Kidney (tissue), 13 donors: ENCODE measurements at regions not wholly inside any gene's neighbourhood (a gene's known extent, or its start where the extent isn't known, plus 50 kb on each side); places are given as distances from the start of the nearest gene placed in this dataset.

ENCODE experiments used
- DNase-seq, 5 donors: peaks; one replicate each; pipeline ENCODE4 v3.0.0-alpha.2; 2013 to 2020
- FAIRE-seq: peaks from 2 replicates; lab custom pipeline; 2012; peaks lifted over from hg19 to GRCh38; lab: Jason Lieb, UNC
- H3K27ac ChIP-seq, 2 donors: one replicate each; pipeline ENCODE4 v1.7.0; 2013; ENCODE audit warnings: low read depth in 2 of 2, low read length in 2 of 2, inconsistent platforms in 1 of 2
- H3K27me3 ChIP-seq: one replicate; pipeline ENCODE4 v1.7.1; 2013; ENCODE audit warnings: low read length, inconsistent platforms; ENCODE audit not compliant: control insufficient read depth, insufficient read depth
- H3K36me3 ChIP-seq, 3 donors: one replicate each; pipeline versions ENCODE4 v1.7.0 to v1.7.1; 2013; ENCODE audit warnings: low read length in 3 of 3, control low read depth in 1 of 3, inconsistent platforms in 1 of 3; ENCODE audit not compliant: insufficient read depth in 3 of 3, control insufficient read depth in 2 of 3
- H3K4me1 ChIP-seq, 3 donors: one replicate each; pipeline versions ENCODE4 v1.7.0 to v1.7.1; 2013; ENCODE audit warnings: low read length in 3 of 3, inconsistent platforms in 1 of 3, low read depth in 1 of 3; ENCODE audit not compliant: control insufficient read depth in 2 of 3, insufficient read depth in 2 of 3
- H3K4me3 ChIP-seq, 3 donors: one replicate each; pipeline versions ENCODE4 v1.7.0 to v1.8.1; 2013; ENCODE audit warnings: low read length in 3 of 3, control low read depth in 1 of 3, inconsistent platforms in 1 of 3
- H3K9ac ChIP-seq, 3 donors: one replicate each; pipeline versions ENCODE4 v1.7.0 to v1.7.1; 2013; ENCODE audit warnings: low read length in 3 of 3, control low read depth in 1 of 3, inconsistent platforms in 1 of 3
- H3K9me3 ChIP-seq, 3 donors: one replicate each; pipeline versions ENCODE4 v1.7.0 to v1.7.1; 2013; ENCODE audit warnings: low read length in 3 of 3, control low read depth in 1 of 3, inconsistent platforms in 1 of 3; ENCODE audit not compliant: control insufficient read depth in 2 of 3, insufficient read depth in 1 of 3
- CTCF ChIP-seq: IDR thresholded peaks from 3 replicates; pipeline ENCODE4 v1.5.1; 2012; ENCODE audit warnings: mild to moderate bottlenecking, moderate library complexity, borderline replicate concordance; ENCODE audit not compliant: insufficient read depth; ENCODE audit errors: extremely low read depth
- intact Hi-C: fragments of 100-400 bp; cut with DNase I; formaldehyde crosslinking; loops from one replicate; pipeline ENCODE4 v1.11.1; 2022
- donor health status: control.
- donor health status: control.
- donor health status: control.
- donor health status: control.
- donor health status: control.
- donor health status: DM: yes; HTN: yes; CAD: no.
- donor health status: Normal renal cell carcinoma (clear cell type).

DNA sequence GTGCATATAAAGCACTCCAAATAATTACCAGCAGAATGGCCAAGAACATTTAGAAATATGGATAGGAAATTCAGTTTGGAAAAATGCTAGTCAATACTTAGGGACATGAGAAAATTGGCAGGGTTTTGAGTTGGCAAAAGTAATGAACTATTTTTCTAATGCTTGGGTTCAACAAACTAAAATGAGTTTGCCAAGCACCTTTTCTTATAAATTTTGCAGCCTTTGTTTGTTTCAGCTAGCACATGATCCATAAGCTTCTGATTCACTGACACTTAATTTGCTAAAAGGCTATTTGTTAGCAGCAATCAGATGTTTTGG, 324.8 kb downstream of the QKI start:
- no peak for FAIRE-seq
- DNase-seq, result no peak
- H3K36me3 ChIP-seq, result no peaks in the 10 kb centered on the region
- no peak overlapping the region for H3K27ac ChIP-seq
- H3K9ac ChIP-seq, result no peak overlapping the region
- TF ChIP-seq CTCF, result no peak
- no peak overlapping the region for H3K4me3 ChIP-seq
- intact Hi-C loops, result no loop called here
- no peaks in the 10 kb centered on the region for H3K9me3 ChIP-seq
- no peaks in the 10 kb centered on the region for H3K4me1 ChIP-seq
- no peaks in the 10 kb centered on the region for H3K27me3 ChIP-seq

- intact Hi-C loops, result no loop called here
- Histone ChIP-seq H3K36me3 (no peaks in the 10 kb centered on the region), H3K27ac (no peak overlapping the region), H3K9me3 (no peaks in the 10 kb centered on the region), H3K27me3 (no peaks in the 10 kb centered on the region), H3K4me1 (no peaks in the 10 kb centered on the region), H3K4me3 (no peak overlapping the region), H3K9ac (no peak overlapping the region)
- DNase-seq, result no peak
- TF ChIP-seq CTCF, result no peak
- FAIRE-seq, result no peak
These were observed 324.3 kb downstream of the QKI start for GRCh38 chr6:163738725-163739407.

GRCh38 chr6:163738304-163738703, 323.8 kb downstream of the QKI start:
- Histone ChIP-seq H3K27ac (no peak overlapping the region), H3K4me3 (no peak overlapping the region), H3K9ac (no peak overlapping the region), H3K27me3 (no peaks in the 10 kb centered on the region), H3K4me1 (no peaks in the 10 kb centered on the region), H3K9me3 (no peaks in the 10 kb centered on the region), H3K36me3 (no peaks in the 10 kb centered on the region)
- intact Hi-C loops, result no loop called here
- no peak for TF ChIP-seq CTCF
- DNase-seq (no peak), FAIRE-seq (no peak)

DNA sequence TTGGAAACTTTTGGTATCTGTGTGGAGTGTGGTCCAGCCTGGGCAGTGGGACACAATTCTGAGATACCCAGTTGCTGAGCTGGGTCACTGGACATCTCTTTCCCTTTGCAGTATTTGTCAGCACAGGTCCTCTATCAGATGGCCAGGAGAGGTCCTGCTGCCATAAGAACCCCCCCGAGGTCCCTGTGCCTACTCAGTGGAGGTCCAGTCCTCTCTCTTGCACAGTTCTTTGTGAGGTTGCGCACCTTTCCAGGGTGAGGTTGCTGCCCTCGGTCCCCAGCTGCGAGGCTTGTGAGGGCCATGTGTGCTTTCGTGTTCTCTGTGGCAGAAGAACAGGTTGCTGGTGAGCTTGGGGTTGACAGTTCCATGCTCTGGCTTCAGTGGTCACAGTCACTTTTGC, 320.6 kb downstream of the QKI start:
- FAIRE-seq (no peak), DNase-seq (no peak)
- no peak overlapping the region for H3K9ac ChIP-seq
- no peak for TF ChIP-seq CTCF
- no peaks in the 10 kb centered on the region for H3K27me3 ChIP-seq
- H3K36me3 ChIP-seq, result no peaks in the 10 kb centered on the region
- no peak overlapping the region for H3K27ac ChIP-seq
- no peaks in the 10 kb centered on the region for H3K9me3 ChIP-seq
- H3K4me1 ChIP-seq, result no peaks in the 10 kb centered on the region
- no peak overlapping the region for H3K4me3 ChIP-seq
- intact Hi-C loops, result no loop called here
